SU-DHL-6 (cell line): ENCODE measurements at regions not wholly inside any gene's neighbourhood (a gene's known extent, or its start where the extent isn't known, plus 50 kb on each side); places are given as distances from the start of the nearest gene placed in this dataset.

Experiments
- H2AFZ ChIP-seq: fragments of 200-600 bp; sonication (generic); 2 replicates; pipeline ENCODE4 v1.6.1; 2014; ENCODE audit warnings: low read depth, mild to moderate bottlenecking, moderate library complexity, mixed read lengths, antibody characterized with exemption, low read length; ENCODE audit not compliant: severe bottlenecking
- H3F3A ChIP-seq: fragments of 200-600 bp; shearing (Covaris generic); 2 replicates; pipeline ENCODE4 v1.6.0; 2016; ENCODE audit warnings: antibody characterized with exemption, mild to moderate bottlenecking; ENCODE audit not compliant: insufficient read depth
- H3K27ac ChIP-seq: fragments of 200-600 bp; sonication (generic); 2 replicates; pipeline ENCODE4 v1.5.1; 2016; ENCODE audit warnings: low read depth, mild to moderate bottlenecking, low read length, moderate library complexity, mixed read lengths
- H3K27me3 ChIP-seq: fragments of 200-600 bp; sonication (generic), shearing (Covaris generic); 2 replicates; pipeline ENCODE4 v1.6.0; 2014; ENCODE audit warnings: mild to moderate bottlenecking, low read length
- H3K36me3 ChIP-seq: fragments of 200-600 bp; sonication (generic); 2 replicates; pipeline ENCODE4 v1.6.1; 2014; ENCODE audit warnings: mild to moderate bottlenecking, low read length, mixed read lengths
- H3K4me2 ChIP-seq: fragments of 300-600, 200-600 bp; shearing (Covaris generic), sonication (generic); 2 replicates; pipeline ENCODE4 v1.6.0; 2014; ENCODE audit warnings: low read length, low read depth, mild to moderate bottlenecking; ENCODE audit not compliant: poor library complexity, severe bottlenecking
- H3K4me3 ChIP-seq: fragments of 200-600 bp; sonication (generic); 2 replicates; pipeline ENCODE4 v1.5.1; 2014; ENCODE audit warnings: antibody characterized with exemption, low read length, mild to moderate bottlenecking, mixed read lengths; ENCODE audit not compliant: insufficient read depth, poor library complexity, severe bottlenecking
- H3K79me2 ChIP-seq: fragments of 200-600 bp; sonication (generic); 2 replicates; pipeline ENCODE4 v1.6.1; 2014; ENCODE audit warnings: mild to moderate bottlenecking, low read length, moderate library complexity; ENCODE audit not compliant: insufficient read depth
- H3K9ac ChIP-seq: fragments of 200-600 bp; sonication (generic); 2 replicates; pipeline ENCODE4 v1.7.0; 2014; ENCODE audit warnings: mild to moderate bottlenecking, low read length
- H3K9me2 ChIP-seq: fragments of 200-600 bp; sonication (generic); replicated peaks from 2 replicates; pipeline ENCODE4 v1.6.1; 2014; ENCODE audit warnings: low read length; ENCODE audit not compliant: insufficient read depth
- H3K9me3 ChIP-seq: fragments of 200-600 bp; sonication (generic); 2 replicates; pipeline ENCODE4 v1.6.1; 2014; ENCODE audit warnings: low read length, mixed read lengths; ENCODE audit not compliant: insufficient read depth
- H4K20me1 ChIP-seq: fragments of 200-600 bp; sonication (generic); 2 replicates; pipeline ENCODE4 v1.6.1; 2014; ENCODE audit warnings: low read depth, mild to moderate bottlenecking, antibody characterized with exemption, low read length, moderate library complexity, mixed read lengths
- EZH2phosphoT487 ChIP-seq: fragments of 200-600 bp; sonication (generic), shearing (Covaris generic); conservative IDR thresholded peaks from 2 replicates; pipeline ENCODE4 v1.6.1; 2018; ENCODE audit warnings: mild to moderate bottlenecking, antibody characterized with exemption, low read length, moderate library complexity, mixed read lengths
- TF ChIP-seq, protein P1 (sequence below): fragments of 200-600 bp; sonication (generic); IDR thresholded peaks from one replicate; pipeline ENCODE4 v1.5.1; 2017; ENCODE audit warnings: antibody characterized with exemption, mild to moderate bottlenecking, low read length, moderate library complexity; ENCODE audit not compliant: insufficient read depth, poor library complexity, severe bottlenecking

DNA sequence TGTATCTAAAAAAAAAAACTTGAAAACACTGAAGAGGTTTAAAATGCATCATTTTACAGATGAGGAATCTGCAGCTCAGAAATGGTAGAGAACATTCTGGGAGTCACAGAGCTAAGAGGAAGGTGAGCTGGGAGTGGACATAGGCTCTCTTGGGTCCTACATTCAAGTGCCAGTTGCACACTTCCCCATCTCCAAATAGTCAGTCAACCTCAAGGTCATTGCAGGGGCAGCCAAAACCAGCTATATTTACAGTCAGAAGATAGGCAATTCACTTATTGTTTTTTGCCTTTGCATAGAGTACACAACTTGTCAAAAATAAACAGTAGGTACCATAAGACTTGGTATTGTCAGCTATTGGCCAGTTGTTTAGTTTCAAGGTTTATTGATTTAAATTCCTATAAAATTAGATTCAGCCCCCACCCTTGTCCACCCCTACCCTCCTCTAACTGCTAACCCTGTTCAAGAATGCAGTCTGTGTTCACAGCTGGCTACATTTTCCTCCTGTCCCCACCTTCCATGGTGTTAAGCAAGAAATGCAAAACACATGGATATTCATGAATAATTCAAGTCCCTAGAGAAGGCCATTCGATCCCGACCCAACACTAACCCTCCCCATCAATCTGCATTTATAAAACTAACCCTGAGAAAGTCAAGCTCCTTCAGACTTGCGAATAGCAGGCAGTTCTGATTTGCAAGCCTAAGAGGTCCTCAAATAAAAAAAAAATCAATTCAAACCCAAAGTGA lies 567.0 kb upstream of the MCTP2 start:
- H3K9me2 ChIP-seq: no peaks in the 10 kb centered on the region
- H3K9ac ChIP-seq: no peak overlapping the region
- no peak for TF ChIP-seq EZH2phosphoT487
- TF ChIP-seq, protein P1, sequence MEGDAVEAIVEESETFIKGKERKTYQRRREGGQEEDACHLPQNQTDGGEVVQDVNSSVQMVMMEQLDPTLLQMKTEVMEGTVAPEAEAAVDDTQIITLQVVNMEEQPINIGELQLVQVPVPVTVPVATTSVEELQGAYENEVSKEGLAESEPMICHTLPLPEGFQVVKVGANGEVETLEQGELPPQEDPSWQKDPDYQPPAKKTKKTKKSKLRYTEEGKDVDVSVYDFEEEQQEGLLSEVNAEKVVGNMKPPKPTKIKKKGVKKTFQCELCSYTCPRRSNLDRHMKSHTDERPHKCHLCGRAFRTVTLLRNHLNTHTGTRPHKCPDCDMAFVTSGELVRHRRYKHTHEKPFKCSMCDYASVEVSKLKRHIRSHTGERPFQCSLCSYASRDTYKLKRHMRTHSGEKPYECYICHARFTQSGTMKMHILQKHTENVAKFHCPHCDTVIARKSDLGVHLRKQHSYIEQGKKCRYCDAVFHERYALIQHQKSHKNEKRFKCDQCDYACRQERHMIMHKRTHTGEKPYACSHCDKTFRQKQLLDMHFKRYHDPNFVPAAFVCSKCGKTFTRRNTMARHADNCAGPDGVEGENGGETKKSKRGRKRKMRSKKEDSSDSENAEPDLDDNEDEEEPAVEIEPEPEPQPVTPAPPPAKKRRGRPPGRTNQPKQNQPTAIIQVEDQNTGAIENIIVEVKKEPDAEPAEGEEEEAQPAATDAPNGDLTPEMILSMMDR: no peak
- H3K27ac ChIP-seq: no peak overlapping the region
- H3K9me3 ChIP-seq: no peaks in the 10 kb centered on the region
- no peaks in the 10 kb centered on the region for H4K20me1 ChIP-seq
- no peaks in the 10 kb centered on the region for H3F3A ChIP-seq
- no peaks in the 10 kb centered on the region for H3K27me3 ChIP-seq
- no peak overlapping the region for H2AFZ ChIP-seq
- H3K79me2 ChIP-seq: no peaks in the 10 kb centered on the region
- no peak overlapping the region for H3K4me2 ChIP-seq
- H3K36me3 ChIP-seq: no peaks in the 10 kb centered on the region
- H3K4me3 ChIP-seq: no peak overlapping the region

DNA sequence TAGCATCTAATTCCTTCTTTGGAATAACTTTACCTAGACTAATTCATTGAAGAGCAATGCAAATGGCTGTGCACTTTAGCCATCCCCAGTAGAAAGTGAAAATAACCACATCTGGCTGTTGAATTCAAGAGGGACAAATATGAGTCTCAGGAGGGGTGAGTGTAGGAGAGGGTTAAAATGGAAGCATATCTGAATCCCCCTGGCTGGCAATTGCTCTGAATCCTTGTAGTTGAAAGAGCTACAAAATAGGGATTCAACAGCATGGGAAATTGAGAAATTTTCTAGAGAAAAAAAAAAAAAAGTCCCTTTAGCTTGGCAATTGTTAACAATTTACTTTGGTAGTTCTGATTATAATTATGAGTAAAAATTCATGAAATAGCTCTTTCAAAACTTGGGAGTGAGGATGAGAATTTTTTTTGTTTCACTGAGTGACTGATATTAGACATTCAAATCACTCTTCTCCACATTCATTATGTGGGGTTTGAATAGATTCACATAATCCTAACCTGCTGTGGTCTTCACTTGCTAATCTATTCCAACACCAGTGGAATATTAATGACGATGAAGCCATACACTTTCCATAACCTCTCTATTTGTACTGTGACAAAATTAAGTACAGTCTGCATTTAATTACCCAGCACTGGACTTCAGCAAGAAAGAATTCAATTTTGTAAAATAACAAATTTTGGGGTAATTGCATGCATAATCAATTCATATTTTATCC lies 569.0 kb upstream of the MCTP2 start:
- Histone ChIP-seq H3K4me3 (no peak overlapping the region), H3F3A (no peaks in the 10 kb centered on the region), H3K27ac (no peak overlapping the region), H3K4me2 (no peak overlapping the region), H3K27me3 (0 out of 2 replicates have a peak, but pooled peaks cover 4% of the 10 kb centered on the region), H3K9me2 (no peaks in the 10 kb centered on the region), H3K9ac (no peak overlapping the region), H3K36me3 (no peaks in the 10 kb centered on the region), H2AFZ (no peak overlapping the region), H3K9me3 (no peaks in the 10 kb centered on the region), H4K20me1 (no peaks in the 10 kb centered on the region), H3K79me2 (no peaks in the 10 kb centered on the region)
- TF ChIP-seq, protein P1: no peak
- TF ChIP-seq EZH2phosphoT487: no peak

DNA sequence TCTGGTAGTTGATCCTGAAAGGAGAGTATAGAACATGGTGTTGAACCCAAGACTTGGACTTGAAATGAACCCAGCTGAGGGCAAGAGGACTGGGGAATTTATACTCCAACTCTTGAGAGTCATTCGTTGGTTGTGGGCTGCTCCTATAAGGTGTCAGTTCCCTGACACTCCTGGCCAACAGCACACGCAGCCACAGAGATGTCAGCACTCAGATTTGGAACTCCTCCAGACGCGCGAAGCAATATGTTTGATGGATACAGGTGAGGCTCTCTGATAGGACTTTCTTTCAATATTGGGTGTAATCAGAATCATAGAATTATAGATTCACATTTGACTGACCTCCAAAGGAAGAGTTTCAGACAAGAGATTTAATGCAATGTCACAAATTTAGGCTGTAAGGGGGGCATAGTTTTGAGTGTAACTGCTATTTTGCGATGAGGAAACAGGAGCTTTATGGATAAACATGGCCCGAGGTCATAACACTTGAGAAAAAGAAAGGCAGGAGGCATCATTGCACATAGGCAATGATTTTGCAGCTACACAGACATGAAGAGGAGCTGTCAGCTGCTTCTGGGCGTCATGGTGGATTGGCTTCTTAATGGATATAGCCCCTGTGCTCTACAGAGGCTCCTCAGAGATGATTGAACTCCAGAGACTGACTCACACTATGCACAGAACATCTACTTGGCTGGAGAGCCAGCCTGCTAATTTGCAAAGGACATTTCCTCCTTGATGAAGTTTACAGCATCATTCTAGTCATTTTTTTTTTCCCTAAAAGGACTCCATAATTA lies 569.2 kb upstream of the RGMA start:
- no peak overlapping the region for H3K9ac ChIP-seq
- no peaks in the 10 kb centered on the region for H3K79me2 ChIP-seq
- no peak overlapping the region for H3K27ac ChIP-seq
- H3K4me2 ChIP-seq: no peak overlapping the region
- H3K27me3 ChIP-seq: 0 out of 2 replicates have a peak, but pooled peaks cover 4% of the 10 kb centered on the region
- H3K9me2 ChIP-seq: no peaks in the 10 kb centered on the region
- no peak for TF ChIP-seq EZH2phosphoT487
- TF ChIP-seq, protein P1: no peak
- H3K9me3 ChIP-seq: no peaks in the 10 kb centered on the region
- H2AFZ ChIP-seq: no peak overlapping the region
- no peaks in the 10 kb centered on the region for H3F3A ChIP-seq
- H4K20me1 ChIP-seq: no peaks in the 10 kb centered on the region
- H3K4me3 ChIP-seq: no peak overlapping the region
- no peaks in the 10 kb centered on the region for H3K36me3 ChIP-seq
